Activated CD8-positive, alpha-beta T cell treated with anti-CD3 and anti-CD28 coated beads for 36 hours (primary cell): ENCODE measurements at regions not wholly inside any gene's neighbourhood (a gene's known extent, or its start where the extent isn't known, plus 50 kb on each side); places are given as distances from the start of the nearest gene placed in this dataset.

Experiments
- ATAC-seq: fragments of 200-7000 bp; cut with Tn5 transposase; one replicate; pipeline ENCODE4 v1.10.0; 2021; ENCODE audit warnings: mild to moderate bottlenecking, moderate library complexity
- CTCF ChIA-PET: fragments of 350-600 bp; sonication (Branson Sonifier 250); formaldehyde crosslinking; loops from one replicate; lab custom pipeline; 2021; ENCODE audit warnings: antibody characterized with exemption; lab: Charles Lee
- POLR2A ChIA-PET: fragments of 350-600 bp; sonication (Branson Sonifier 250); formaldehyde crosslinking; loops from one replicate; lab custom pipeline; 2021; ENCODE audit warnings: antibody characterized with exemption; lab: Charles Lee
- DNase-seq: peaks from one replicate; pipeline ENCODE4 v3.0.0-alpha.2; 2020
- H3K27ac Mint-ChIP-seq: one replicate; pipeline ENCODE4 v1.8.0; 2021; ENCODE audit warnings: mild to moderate bottlenecking, mixed read lengths
- H3K27me3 Mint-ChIP-seq: one replicate; pipeline ENCODE4 v1.8.0; 2021; ENCODE audit warnings: mixed read lengths
- H3K36me3 Mint-ChIP-seq: one replicate; pipeline ENCODE4 v1.8.0; 2021; ENCODE audit warnings: low read depth, mixed read lengths
- H3K4me1 Mint-ChIP-seq: one replicate; pipeline ENCODE4 v1.8.0; 2021; ENCODE audit warnings: low read depth, mixed read lengths
- H3K4me3 Mint-ChIP-seq: one replicate; pipeline ENCODE4 v1.8.0; 2021; ENCODE audit warnings: mild to moderate bottlenecking, moderate library complexity, mixed read lengths
- H3K9me3 Mint-ChIP-seq: one replicate; pipeline ENCODE4 v1.8.0; 2021; ENCODE audit warnings: mixed read lengths
- intact Hi-C: fragments of 100-400 bp; cut with micrococcal nuclease; formaldehyde crosslinking; loops from one replicate; pipeline ENCODE4 v1.10.0; 2022
- TF ChIP-seq, protein P1 (sequence below): fragments of 200-600 bp; IDR thresholded peaks from one replicate; pipeline ENCODE4 v1.8.0; 2022; ENCODE audit warnings: antibody characterized with exemption, mild to moderate bottlenecking

DNA sequence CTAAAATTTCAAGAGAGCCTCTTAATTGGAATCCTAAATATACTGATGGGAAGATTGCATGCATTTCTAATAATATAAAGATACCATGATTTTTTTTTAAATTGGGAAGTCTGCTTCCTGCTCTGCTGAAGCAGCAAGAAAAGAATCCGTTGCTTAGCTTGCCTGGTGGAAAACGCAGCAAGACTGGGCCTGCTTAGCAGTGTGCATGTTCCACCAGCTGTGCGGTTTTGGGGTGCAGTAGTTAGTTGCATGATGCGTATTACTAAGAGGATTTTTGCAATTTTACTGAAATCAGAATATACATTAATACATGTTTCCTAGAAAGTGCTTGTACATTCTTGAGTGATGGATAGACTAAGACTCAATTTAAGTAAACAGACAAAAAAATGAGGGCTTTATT lies 319.9 kb downstream of the CMPK2 start:
- no peak for ATAC-seq
- TF ChIP-seq, protein P1, sequence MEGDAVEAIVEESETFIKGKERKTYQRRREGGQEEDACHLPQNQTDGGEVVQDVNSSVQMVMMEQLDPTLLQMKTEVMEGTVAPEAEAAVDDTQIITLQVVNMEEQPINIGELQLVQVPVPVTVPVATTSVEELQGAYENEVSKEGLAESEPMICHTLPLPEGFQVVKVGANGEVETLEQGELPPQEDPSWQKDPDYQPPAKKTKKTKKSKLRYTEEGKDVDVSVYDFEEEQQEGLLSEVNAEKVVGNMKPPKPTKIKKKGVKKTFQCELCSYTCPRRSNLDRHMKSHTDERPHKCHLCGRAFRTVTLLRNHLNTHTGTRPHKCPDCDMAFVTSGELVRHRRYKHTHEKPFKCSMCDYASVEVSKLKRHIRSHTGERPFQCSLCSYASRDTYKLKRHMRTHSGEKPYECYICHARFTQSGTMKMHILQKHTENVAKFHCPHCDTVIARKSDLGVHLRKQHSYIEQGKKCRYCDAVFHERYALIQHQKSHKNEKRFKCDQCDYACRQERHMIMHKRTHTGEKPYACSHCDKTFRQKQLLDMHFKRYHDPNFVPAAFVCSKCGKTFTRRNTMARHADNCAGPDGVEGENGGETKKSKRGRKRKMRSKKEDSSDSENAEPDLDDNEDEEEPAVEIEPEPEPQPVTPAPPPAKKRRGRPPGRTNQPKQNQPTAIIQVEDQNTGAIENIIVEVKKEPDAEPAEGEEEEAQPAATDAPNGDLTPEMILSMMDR: no peak
- Mint-ChIP-seq H3K4me3 (no peak overlapping the region), H3K27me3 (no peaks in the 10 kb centered on the region), H3K9me3 (no peaks in the 10 kb centered on the region), H3K36me3 (no peaks in the 10 kb centered on the region), H3K4me1 (no peaks in the 10 kb centered on the region), H3K27ac (no peak overlapping the region)
- ChIA-PET POLR2A (no interaction called here), CTCF (no interaction called here)
- intact Hi-C loops: no loop called here
- no peak for DNase-seq

DNA sequence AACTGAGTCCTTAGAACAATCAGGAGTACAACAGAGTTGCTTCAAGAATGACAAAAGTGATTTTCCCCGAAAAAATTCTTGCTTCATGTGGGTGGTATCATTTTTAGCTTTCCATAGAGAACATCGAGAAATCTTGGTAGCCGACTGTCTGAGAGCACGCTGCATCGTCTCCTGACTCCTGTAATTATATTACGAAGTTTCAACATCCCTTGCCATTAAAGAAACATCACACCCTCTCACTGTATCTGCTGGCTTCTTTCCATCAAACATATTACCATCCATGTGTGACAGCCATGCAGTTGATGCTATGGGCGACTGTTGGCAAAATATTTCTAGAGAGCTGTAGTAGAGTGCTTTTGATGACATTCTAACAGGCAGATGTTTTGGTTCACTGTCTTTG lies 311.2 kb downstream of the CMPK2 start:
- POLR2A ChIA-PET: no interaction called here
- ATAC-seq: no peak
- intact Hi-C loops: no loop called here

DNA sequence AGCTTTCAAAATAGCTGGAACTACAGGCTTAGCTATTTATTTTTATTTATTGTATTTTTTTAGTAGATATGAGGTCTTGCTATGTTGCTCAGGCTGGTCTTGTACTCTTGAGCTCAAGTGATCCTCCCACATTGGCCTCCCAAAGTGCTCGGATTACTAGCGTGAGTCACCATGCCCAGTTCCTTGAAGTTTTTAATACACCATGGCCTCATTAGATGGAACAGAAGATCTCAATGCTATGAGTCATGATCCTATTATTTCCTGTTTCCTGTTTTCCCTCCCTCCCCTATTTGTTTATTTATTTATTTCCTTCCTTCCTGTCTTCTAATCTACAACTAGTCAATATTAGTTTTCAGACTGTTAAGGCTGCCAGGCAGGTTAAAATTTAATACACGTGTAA lies 309.0 kb downstream of the CMPK2 start:
- ATAC-seq (no peak), DNase-seq (no peak)
- POLR2A ChIA-PET: no interaction called here
- intact Hi-C loops: no loop called here
- H3K9me3 Mint-ChIP-seq: no peaks in the 10 kb centered on the region
- TF ChIP-seq, protein P1: no peak
- H3K36me3 Mint-ChIP-seq: no peaks in the 10 kb centered on the region
- CTCF ChIA-PET: no interaction called here
- H3K4me1 Mint-ChIP-seq: no peaks in the 10 kb centered on the region
- H3K27ac Mint-ChIP-seq: no peak overlapping the region
- no peak overlapping the region for H3K4me3 Mint-ChIP-seq
- no peaks in the 10 kb centered on the region for H3K27me3 Mint-ChIP-seq

More for the DNA sequence above, 311.2 kb downstream of the CMPK2 start:
- H3K27ac Mint-ChIP-seq: no peak overlapping the region
- H3K36me3 Mint-ChIP-seq: no peaks in the 10 kb centered on the region
- TF ChIP-seq, protein P1: no peak
- CTCF ChIA-PET: no interaction called here
- H3K4me3 Mint-ChIP-seq: no peak overlapping the region
- no peaks in the 10 kb centered on the region for H3K27me3 Mint-ChIP-seq
- no peak for DNase-seq
- H3K9me3 Mint-ChIP-seq: no peaks in the 10 kb centered on the region
- H3K4me1 Mint-ChIP-seq: no peaks in the 10 kb centered on the region

DNA sequence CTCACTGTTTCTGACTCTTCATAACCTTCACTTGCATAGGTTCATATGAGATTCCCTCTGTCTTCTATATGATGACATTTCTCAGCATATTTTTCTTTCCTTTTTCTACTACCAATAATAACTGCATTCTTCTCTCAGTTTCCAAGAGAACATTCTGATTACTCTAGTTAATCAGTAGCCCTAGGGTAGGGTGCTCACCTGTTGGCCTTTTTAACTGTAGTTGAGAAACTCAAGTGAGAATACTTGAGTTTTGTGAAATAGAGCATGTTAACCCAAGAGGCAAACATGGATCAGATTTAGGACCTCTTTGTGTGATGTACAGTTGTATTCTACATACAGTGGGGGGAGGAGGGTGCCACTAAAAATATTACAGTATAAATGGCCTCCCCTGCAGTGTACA lies 308.0 kb downstream of the CMPK2 start:
- no peaks in the 10 kb centered on the region for H3K9me3 Mint-ChIP-seq
- no peak overlapping the region for H3K4me3 Mint-ChIP-seq
- H3K36me3 Mint-ChIP-seq: no peaks in the 10 kb centered on the region
- H3K27ac Mint-ChIP-seq: no peak overlapping the region
- DNase-seq (no peak), ATAC-seq (no peak)
- intact Hi-C loops: no loop called here
- TF ChIP-seq, protein P1: no peak
- no peaks in the 10 kb centered on the region for H3K4me1 Mint-ChIP-seq
- ChIA-PET CTCF (no interaction called here), POLR2A (no interaction called here)
- H3K27me3 Mint-ChIP-seq: no peaks in the 10 kb centered on the region

DNA sequence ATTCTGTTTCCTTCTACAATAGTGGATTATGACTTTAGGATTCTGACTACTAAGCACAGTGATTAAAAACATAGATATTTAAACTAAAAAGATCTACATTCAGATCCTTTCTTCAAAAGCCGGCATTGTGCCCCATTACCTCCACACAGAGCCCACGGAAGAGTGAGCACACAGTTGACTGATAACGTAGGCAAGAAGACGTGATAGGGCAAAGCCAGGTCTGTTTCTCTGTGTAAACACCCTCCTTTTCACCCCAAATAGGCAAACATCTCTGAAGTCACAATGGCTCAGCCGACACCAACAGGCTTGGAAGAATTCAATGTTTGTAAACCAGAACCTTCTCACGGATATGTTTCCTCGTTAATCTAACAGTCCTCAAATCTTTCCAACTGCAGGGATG lies 302.9 kb downstream of the CMPK2 start:
- POLR2A ChIA-PET: no interaction called here
- H3K27ac Mint-ChIP-seq: no peak overlapping the region

More for the DNA sequence above, 302.9 kb downstream of the CMPK2 start:
- ATAC-seq (no peak), DNase-seq (no peak)
- H3K4me3 Mint-ChIP-seq: no peak overlapping the region
- no peaks in the 10 kb centered on the region for H3K9me3 Mint-ChIP-seq
- TF ChIP-seq, protein P1: no peak
- intact Hi-C loops: no loop called here
- CTCF ChIA-PET: no interaction called here
- H3K4me1 Mint-ChIP-seq: no peaks in the 10 kb centered on the region
- H3K36me3 Mint-ChIP-seq: no peaks in the 10 kb centered on the region
- H3K27me3 Mint-ChIP-seq: no peaks in the 10 kb centered on the region
